ENCODE measurements at regions not wholly inside any gene's neighbourhood (a gene's known extent, or its start where the extent isn't known, plus 50 kb on each side); places are given as distances from the start of the nearest gene placed in this dataset.

- TF ChIP-seq CTCF (conservative IDR thresholded peaks at IDR 0.05) (no peak), ZFX (IDR thresholded peaks at IDR 0.05) (no peak)
These were observed 368.3 kb downstream of the IRS2 start for GRCh38 chr13:109418111-109418510.
